ENCODE measurements at regions not wholly inside any gene's neighbourhood (a gene's known extent, or its start where the extent isn't known, plus 50 kb on each side); places are given as distances from the start of the nearest gene placed in this dataset.

DNA sequence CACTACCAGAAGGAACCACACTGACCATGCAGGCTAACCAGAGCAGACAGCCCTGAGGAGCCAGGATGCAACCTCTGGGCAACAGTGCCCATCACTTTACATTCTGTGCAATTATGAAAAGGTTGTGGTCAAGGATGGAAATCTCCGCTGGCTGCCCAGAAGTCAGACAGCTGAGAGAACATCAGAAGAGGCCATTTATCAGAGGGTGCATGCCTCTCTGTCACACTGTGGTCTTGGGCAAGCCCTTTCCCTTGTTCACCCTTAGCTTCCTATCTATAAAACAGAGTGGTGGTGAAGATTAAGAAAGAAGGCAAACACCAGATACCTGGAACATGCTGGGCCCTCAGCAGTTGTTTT, 120.7 kb upstream of the GDF10 start:
- Histone ChIP-seq H3K4me1 (ENCODE audit: control insufficient read depth in 2 of 2, insufficient read depth in 2 of 2, low read length in 2 of 2) (no peaks in the 10 kb centered on the region), H3K27me3 (replicated peaks in 1 of 4; ENCODE audit: control extremely low read depth in 1 of 4, control insufficient read depth in 3 of 4, insufficient read depth in 4 of 4, low read length in 3 of 4) (no peaks in the 10 kb centered on the region), H3K4me3 (ENCODE audit: control extremely low read depth in 1 of 5, extremely low read depth in 1 of 5, insufficient read depth in 1 of 5, low read depth in 2 of 5, low read length in 4 of 5) (no peak overlapping the region), H3K4me2 (replicated peaks; ENCODE audit: low read depth, low read length, poor library complexity, severe bottlenecking) (no peak overlapping the region), H3K9me3 (ENCODE audit: control extremely low read depth in 1 of 3, control insufficient read depth in 2 of 3, insufficient read depth in 1 of 3, low read length in 2 of 3) (no peaks in the 10 kb centered on the region), H3K79me2 (ENCODE audit: control insufficient read depth, insufficient read depth, low read length) (no peaks in the 10 kb centered on the region), H4K20me1 (ENCODE audit: control insufficient read depth, insufficient read depth, low read length, poor library complexity, severe bottlenecking) (no peaks in the 10 kb centered on the region), H2AFZ (ENCODE audit: insufficient read depth, low read depth, low read length, poor library complexity, severe bottlenecking) (no peak overlapping the region), H3K9ac (ENCODE audit: low read length) (no peak overlapping the region), H3K36me3 (replicated peaks in 1 of 2; ENCODE audit: control extremely low read depth in 1 of 2, control insufficient read depth in 1 of 2, extremely low read depth in 1 of 2, insufficient read depth in 2 of 2, low read length in 1 of 2) (no peaks in the 10 kb centered on the region), H3K27ac (ENCODE audit: low read length in 2 of 2) (no peak overlapping the region)
- Mint-ChIP-seq H3K4me1 (no peaks in the 10 kb centered on the region), H3K4me3 (no peak overlapping the region), H3K27me3 (peaks cover 8% of the 10 kb centered on the region), H3K9me3 (ENCODE audit: insufficient read depth) (no peaks in the 10 kb centered on the region), H3K27ac (no peak overlapping the region)
- intact Hi-C loops (cut with micrococcal nuclease): no loop called here
- no peak for DNase-seq
- no peak for TF ChIP-seq CTCF (IDR thresholded peaks at IDR 0.05)
- TF ChIP-seq EZH2 (IDR thresholded peaks at IDR 0.05; ENCODE audit: borderline replicate concordance, insufficient read depth, low read depth, low read length, poor library complexity, severe bottlenecking): no peak
- WGBS (ENCODE audit: insufficient coverage): no CpG with 5 or more reads among the region's 1 CpG
- ATAC-seq (ENCODE audit: low read depth): no peak
- CTCF ChIA-PET: no interaction called here
- POLR2A ChIA-PET: no interaction called here

DNA sequence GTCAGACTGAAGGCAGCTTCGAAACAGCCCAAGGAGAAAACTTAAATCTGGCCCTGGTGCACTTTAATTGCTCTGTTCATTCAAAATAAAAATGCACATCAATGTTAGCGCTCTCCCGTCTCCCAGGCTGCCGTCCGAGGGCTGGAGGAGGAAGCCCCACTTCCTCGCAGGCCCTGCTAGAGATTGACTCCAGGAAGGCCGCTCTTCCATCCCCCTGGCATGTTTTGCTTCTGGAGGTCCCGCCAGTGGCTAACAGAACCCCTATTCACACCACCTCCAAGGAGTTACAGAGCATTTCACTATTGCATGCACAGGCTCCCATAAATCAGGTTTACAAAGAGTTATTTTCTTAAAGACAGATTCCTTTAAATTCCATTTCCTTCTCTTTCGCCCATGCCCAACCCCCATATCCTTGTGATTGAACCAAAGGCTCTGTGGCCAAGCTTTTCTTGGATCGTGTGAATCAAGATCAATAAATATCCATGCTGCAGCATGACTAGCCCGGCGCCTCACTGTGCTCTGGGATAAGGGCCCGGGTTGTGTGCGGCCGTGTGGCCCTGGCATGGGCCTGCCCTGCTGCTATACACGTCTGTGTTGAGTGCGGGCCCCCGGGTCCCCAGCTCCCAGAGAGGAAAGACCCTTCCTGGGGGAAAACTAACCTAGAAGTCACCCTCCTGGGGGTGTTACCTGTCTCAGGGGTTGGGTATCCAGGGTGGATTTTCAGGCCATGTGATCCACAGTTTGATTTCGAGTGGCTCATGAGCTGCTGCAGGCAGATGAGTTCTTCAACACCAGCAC, 118.7 kb upstream of the GDF10 start:
- H3K27me3 ChIP-seq (replicated peaks in 1 of 4; ENCODE audit: control extremely low read depth in 1 of 4, control insufficient read depth in 3 of 4, insufficient read depth in 4 of 4, low read length in 3 of 4): no peaks in the 10 kb centered on the region
- H3K4me3 ChIP-seq (ENCODE audit: control extremely low read depth in 1 of 5, extremely low read depth in 1 of 5, insufficient read depth in 1 of 5, low read depth in 2 of 5, low read length in 4 of 5): no peak overlapping the region
- Mint-ChIP-seq H3K27me3 (no peaks in the 10 kb centered on the region), H3K27ac (no peak overlapping the region), H3K4me1 (no peaks in the 10 kb centered on the region), H3K9me3 (ENCODE audit: insufficient read depth) (no peaks in the 10 kb centered on the region), H3K4me3 (no peak overlapping the region)
- no peak overlapping the region for H3K4me2 ChIP-seq (replicated peaks; ENCODE audit: low read depth, low read length, poor library complexity, severe bottlenecking)
- H3K9me3 ChIP-seq (ENCODE audit: control extremely low read depth in 1 of 3, control insufficient read depth in 2 of 3, insufficient read depth in 1 of 3, low read length in 2 of 3): no peaks in the 10 kb centered on the region
- H2AFZ ChIP-seq (ENCODE audit: insufficient read depth, low read depth, low read length, poor library complexity, severe bottlenecking): no peak overlapping the region
- ChIA-PET POLR2A (no interaction called here), CTCF (no interaction called here)
- no peaks in the 10 kb centered on the region for H3K79me2 ChIP-seq (ENCODE audit: control insufficient read depth, insufficient read depth, low read length)
- H3K36me3 ChIP-seq (replicated peaks in 1 of 2; ENCODE audit: control extremely low read depth in 1 of 2, control insufficient read depth in 1 of 2, extremely low read depth in 1 of 2, insufficient read depth in 2 of 2, low read length in 1 of 2): no peaks in the 10 kb centered on the region
- H3K9ac ChIP-seq (ENCODE audit: low read length): no peak overlapping the region
- 91% methylated on average over 18 of the region's 19 CpGs for WGBS (ENCODE audit: insufficient coverage)
- DNase-seq (no peak), ATAC-seq (ENCODE audit: low read depth) (no peak)
- no peaks in the 10 kb centered on the region for H4K20me1 ChIP-seq (ENCODE audit: control insufficient read depth, insufficient read depth, low read length, poor library complexity, severe bottlenecking)
- no peaks in the 10 kb centered on the region for H3K4me1 ChIP-seq (ENCODE audit: control insufficient read depth in 2 of 2, insufficient read depth in 2 of 2, low read length in 2 of 2)
- TF ChIP-seq EZH2 (IDR thresholded peaks at IDR 0.05; ENCODE audit: borderline replicate concordance, insufficient read depth, low read depth, low read length, poor library complexity, severe bottlenecking) (no peak), CTCF (IDR thresholded peaks at IDR 0.05) (no peak)
- intact Hi-C loops (cut with micrococcal nuclease): no loop called here
- no peak overlapping the region for H3K27ac ChIP-seq (ENCODE audit: low read length in 2 of 2)
